GM12865 (cell line): ENCODE measurements at regions not wholly inside any gene's neighbourhood (a gene's known extent, or its start where the extent isn't known, plus 50 kb on each side); places are given as distances from the start of the nearest gene placed in this dataset.

Source experiments
- DNase-seq: peaks from one replicate; pipeline ENCODE4 v3.0.0; 2010; ENCODE audit warnings: low read depth
- H3K4me3 ChIP-seq: 2 replicates; pipeline ENCODE4 v1.5.1; 2011; ENCODE audit warnings: mild to moderate bottlenecking, low read depth, low read length, control low read depth
- TF ChIP-seq, protein P1 (sequence below): IDR thresholded peaks from 2 replicates; pipeline ENCODE4 v1.5.1; 2011; ENCODE audit warnings: low read length, control low read depth, low read depth, inconsistent platforms; ENCODE audit not compliant: insufficient read depth; ENCODE audit errors: missing control alignments

DNA sequence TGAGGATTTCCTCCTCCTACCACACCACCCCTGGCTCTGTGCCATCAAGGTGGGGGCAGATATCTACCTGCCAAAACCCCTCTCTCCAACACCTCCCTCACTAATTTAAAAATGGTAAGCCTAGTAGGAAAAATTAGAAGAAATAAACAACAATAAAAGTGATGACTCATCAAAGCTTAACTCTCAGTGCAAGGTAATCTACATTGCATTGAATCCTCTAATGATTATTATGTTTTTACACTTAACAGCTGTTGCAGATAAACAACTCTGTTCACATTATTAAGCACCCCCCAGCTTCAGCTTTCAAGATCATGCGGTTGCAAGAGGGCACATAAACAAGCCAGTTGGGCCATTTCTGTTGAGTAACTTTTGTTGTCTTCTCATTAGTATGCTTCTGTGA is 396.1 kb upstream of the ATP11B start:
- DNase-seq = no peak
- TF ChIP-seq, protein P1, sequence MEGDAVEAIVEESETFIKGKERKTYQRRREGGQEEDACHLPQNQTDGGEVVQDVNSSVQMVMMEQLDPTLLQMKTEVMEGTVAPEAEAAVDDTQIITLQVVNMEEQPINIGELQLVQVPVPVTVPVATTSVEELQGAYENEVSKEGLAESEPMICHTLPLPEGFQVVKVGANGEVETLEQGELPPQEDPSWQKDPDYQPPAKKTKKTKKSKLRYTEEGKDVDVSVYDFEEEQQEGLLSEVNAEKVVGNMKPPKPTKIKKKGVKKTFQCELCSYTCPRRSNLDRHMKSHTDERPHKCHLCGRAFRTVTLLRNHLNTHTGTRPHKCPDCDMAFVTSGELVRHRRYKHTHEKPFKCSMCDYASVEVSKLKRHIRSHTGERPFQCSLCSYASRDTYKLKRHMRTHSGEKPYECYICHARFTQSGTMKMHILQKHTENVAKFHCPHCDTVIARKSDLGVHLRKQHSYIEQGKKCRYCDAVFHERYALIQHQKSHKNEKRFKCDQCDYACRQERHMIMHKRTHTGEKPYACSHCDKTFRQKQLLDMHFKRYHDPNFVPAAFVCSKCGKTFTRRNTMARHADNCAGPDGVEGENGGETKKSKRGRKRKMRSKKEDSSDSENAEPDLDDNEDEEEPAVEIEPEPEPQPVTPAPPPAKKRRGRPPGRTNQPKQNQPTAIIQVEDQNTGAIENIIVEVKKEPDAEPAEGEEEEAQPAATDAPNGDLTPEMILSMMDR = no peak
- no peak overlapping the region for H3K4me3 ChIP-seq

DNA sequence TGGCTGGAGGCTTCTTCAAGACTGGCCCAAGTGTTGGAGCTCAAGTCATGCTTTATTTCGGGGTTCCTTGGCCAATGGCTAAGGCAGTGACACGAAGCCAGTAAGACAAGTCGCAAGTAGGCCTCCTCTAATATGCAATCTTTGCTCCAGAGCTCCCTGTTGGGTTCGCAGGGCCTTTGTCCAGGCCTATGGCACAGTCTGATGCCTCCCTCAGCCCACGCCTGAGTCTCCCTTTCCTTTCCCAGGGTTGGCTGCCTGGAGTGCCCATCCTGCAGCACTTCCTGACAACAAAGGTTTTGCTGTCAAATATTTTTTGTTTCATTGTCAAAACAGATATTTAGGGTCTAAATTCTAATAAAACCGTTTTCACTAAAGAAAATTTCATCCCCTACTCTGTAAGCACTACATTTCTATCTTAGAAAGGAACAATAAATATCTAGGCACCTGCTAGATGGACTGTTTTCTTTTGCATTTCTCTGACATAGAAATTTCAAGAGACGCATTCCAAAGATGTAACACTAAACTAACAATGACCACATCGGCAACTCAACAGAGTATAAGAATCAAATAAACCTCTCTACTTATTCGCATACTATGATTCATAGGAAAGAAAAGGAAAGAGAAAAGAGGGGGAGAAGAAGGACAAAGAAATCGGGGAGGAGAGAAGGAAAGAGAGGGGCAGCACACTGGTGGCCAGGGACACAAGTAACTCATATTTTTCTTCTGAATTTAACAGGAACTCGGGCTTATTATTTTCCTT is 393.1 kb upstream of the ATP11B start:
- H3K4me3 ChIP-seq = no peak overlapping the region
- TF ChIP-seq, protein P1 = no peak
- no peak for DNase-seq

DNA sequence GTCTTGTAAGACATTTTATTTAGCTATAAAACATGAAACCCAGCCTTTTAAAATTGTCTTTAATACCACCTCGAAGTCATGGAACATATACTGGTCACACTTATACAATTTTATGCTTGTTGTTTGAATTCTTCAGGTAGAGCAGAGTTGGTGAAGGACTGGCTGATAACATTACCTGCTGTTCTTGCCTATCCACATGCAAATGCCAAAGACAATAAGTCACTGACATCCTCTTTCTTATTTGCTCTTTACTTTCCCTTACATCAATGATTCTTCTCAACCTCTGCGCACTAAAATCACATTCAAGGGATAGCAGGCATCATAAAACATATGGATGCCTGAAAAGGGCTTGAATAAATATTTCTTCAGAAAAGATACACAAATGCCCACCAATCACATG is 392.5 kb upstream of the ATP11B start:
- no peak overlapping the region for H3K4me3 ChIP-seq
- TF ChIP-seq, protein P1 = no peak
- no peak for DNase-seq

DNA sequence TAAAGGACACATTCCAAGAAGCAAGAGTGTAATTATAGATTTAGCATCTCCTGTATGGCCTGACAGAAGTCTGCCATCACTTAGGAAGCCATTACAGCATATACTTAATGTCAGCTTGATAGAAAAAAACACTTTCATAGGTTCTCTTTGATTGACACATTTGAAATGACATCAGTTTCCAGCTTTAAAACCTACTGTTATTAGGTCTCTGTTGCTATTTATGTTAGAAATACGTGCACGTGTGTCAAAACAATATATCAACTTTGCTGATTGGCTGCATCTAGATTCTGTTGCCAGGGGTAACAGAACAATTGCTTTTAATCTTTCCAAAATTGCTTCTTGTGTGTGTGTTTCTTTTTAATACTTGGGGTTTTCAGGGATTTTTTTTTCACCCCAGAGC is 389.3 kb upstream of the ATP11B start:
- DNase-seq = no peak
- H3K4me3 ChIP-seq = no peak overlapping the region
- TF ChIP-seq, protein P1 = no peak

DNA sequence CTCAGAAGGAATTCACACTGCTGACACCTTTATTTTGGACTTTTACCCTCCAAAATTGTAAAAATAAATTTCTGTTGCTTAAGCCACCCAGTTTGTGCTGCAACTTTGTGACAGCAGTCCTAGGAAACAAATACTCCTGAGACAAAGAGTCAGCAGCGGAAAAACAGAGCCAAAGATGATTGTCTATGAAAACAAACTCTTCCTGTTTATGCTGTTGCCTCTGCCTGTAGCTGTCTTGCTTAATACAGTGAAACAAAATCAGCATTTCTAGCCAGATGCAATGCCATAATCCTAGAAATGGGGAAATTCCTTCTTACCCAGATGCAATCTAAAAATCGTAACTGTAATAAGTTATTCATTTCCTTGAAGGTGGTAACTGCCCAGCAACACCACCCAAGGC is 387.5 kb upstream of the ATP11B start:
- TF ChIP-seq, protein P1 = no peak
- no peak overlapping the region for H3K4me3 ChIP-seq
- no peak for DNase-seq

DNA sequence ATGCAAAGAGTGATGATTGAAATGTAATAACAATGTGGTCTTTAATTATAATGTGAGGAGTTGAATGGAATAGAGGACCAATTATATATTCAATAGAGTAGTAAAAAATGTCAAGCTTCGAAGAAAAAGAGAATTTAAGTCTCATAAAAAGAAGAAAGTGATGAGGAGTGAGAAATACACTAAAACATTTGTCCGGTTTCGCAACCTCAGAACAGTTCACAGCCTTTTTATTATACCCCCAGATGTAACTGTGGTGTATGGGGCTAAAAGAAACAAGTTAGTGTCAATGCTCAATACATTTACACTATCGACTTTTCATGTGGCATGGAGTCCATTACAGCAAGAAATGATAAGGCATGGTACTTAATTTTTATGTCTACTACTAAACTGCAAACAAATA is 386.5 kb upstream of the ATP11B start:
- DNase-seq = no peak
- TF ChIP-seq, protein P1 = no peak

DNA sequence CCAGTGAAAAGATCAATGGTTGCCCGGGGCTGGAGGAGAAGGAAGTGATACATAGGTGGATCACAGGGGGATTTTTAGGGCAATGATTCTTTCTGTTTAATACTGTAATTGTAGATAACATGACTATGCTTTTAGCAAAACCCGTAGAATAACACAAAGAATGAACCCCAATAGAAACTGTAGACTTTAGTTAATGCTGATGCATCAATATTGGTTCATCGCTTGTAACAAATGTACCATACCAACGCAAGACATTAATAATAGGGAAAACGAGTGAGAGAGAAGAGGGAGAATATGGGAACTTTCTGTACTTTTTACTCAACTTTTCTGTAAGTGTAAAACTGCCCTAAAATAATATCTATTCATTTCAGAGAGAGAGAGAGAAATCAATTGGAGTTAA is 383.3 kb upstream of the ATP11B start:
- TF ChIP-seq, protein P1 = no peak
- no peak overlapping the region for H3K4me3 ChIP-seq
- DNase-seq = no peak

More for the DNA sequence above, 386.5 kb upstream of the ATP11B start:
- H3K4me3 ChIP-seq = no peak overlapping the region
